K562 (cell line): ENCODE measurements at regions not wholly inside any gene's neighbourhood (a gene's known extent, or its start where the extent isn't known, plus 50 kb on each side); places are given as distances from the start of the nearest gene placed in this dataset.

Source experiments
- ATAC-seq: fragments of 200-7000 bp; cut with Tn5 transposase; 3 replicates; pipeline ENCODE4 v1.9.1; 2020; ENCODE audit warnings: moderate library complexity
- BruUV-seq: library from RNA; stranded (reverse); fragments of 400-500 nt; replicated peaks from 2 replicates; lab custom pipeline; 2021; lab: Mats Ljungman, UMichigan
- CTCF ChIA-PET: fragments of 300-600 bp; formaldehyde crosslinking; extraction: SDS; loops from one replicate; lab custom pipeline; 2021; ENCODE audit warnings: low intra/inter-chr PET ratio; lab: Yijun Ruan, JAX
- POLR2A ChIA-PET: fragments of 300-600, 350-650 bp; sonication (Branson Sonifier 250); formaldehyde crosslinking; extraction: SDS; loops from one replicate; lab custom pipeline; 2021; ENCODE audit warnings: antibody characterized with exemption, inconsistent platforms; lab: Yijun Ruan, JAX
- DNase-seq, 4 experiments: peaks; one replicate each; pipeline versions ENCODE4 v3.0.0 to v3.0.0-alpha.2; 2011 to 2018; ENCODE audit warnings: low spot score in 3 of 4, mixed read lengths in 3 of 4; ENCODE audit errors: extremely low read depth in 1 of 4
- FAIRE-seq: peaks from 2 replicates; lab custom pipeline; 2011; peaks lifted over from hg19 to GRCh38; lab: Jason Lieb, UNC
- H2AFZ ChIP-seq: 2 replicates; pipeline ENCODE4 v1.6.0; 2011; ENCODE audit warnings: low read depth, low read length, control low read depth, inconsistent platforms
- H3K27ac ChIP-seq: fragments of 200-600 bp; 3 replicates; pipeline ENCODE4 v1.8.0; 2011; ENCODE audit warnings: low read depth, mild to moderate bottlenecking, control low read depth, inconsistent platforms, low read length, moderate library complexity, mixed read lengths; ENCODE audit errors: extremely low read depth
- H3K27me3 ChIP-seq, 2 experiments: fragments of 300-600 bp in 1 of 2; 2 replicates in 1 of 2; 3 replicates in 1 of 2; pipeline versions ENCODE4 v1.6.0 to v1.8.0; 2011; ENCODE audit warnings: inconsistent platforms in 2 of 2, low read length in 2 of 2, mild to moderate bottlenecking in 1 of 2, mixed read lengths in 1 of 2, moderate library complexity in 1 of 2; ENCODE audit not compliant: control insufficient read depth in 2 of 2, insufficient read depth in 2 of 2
- H3K36me3 ChIP-seq: fragments of 300-600 bp; 3 replicates; pipeline ENCODE4 v1.8.0; 2011; ENCODE audit warnings: mild to moderate bottlenecking, low read length, inconsistent platforms; ENCODE audit not compliant: control insufficient read depth, insufficient read depth
- H3K4me1 ChIP-seq, 2 experiments: fragments of 200-600 bp in 1 of 2; replicated peaks in 1 of 2; 2 replicates in 1 of 2; 3 replicates in 1 of 2; pipeline versions ENCODE4 v1.5.1 to v1.8.0; 2011; ENCODE audit warnings: inconsistent platforms in 2 of 2, low read length in 2 of 2, mild to moderate bottlenecking in 1 of 2, mixed read lengths in 1 of 2, moderate library complexity in 1 of 2; ENCODE audit not compliant: control insufficient read depth in 2 of 2, insufficient read depth in 2 of 2
- H3K4me2 ChIP-seq: 2 replicates; pipeline ENCODE4 v1.6.1; 2011; ENCODE audit warnings: low read length, control low read depth, inconsistent platforms, mixed read lengths; ENCODE audit not compliant: insufficient read depth
- H3K4me3 ChIP-seq: fragments of 200-600 bp; sonication (generic), shearing (Covaris generic); 2 replicates; pipeline ENCODE4 v1.5.1; 2016; ENCODE audit warnings: control low read depth, inconsistent platforms
- H3K79me2 ChIP-seq: fragments of 200-600 bp; 3 replicates; pipeline ENCODE4 v1.8.0; 2011; ENCODE audit warnings: low read length, inconsistent platforms; ENCODE audit not compliant: control insufficient read depth, insufficient read depth
- H3K9ac ChIP-seq, 2 experiments: 2 replicates each; pipeline versions ENCODE4 v1.6.0 to v1.6.1; 2011; ENCODE audit warnings: low read depth in 2 of 2, low read length in 2 of 2, control low read depth in 1 of 2, inconsistent platforms in 1 of 2, mild to moderate bottlenecking in 1 of 2, mixed read lengths in 1 of 2; ENCODE audit not compliant: insufficient read depth in 1 of 2
- H3K9me1 ChIP-seq: one replicate; pipeline ENCODE4 v1.6.0; 2011; ENCODE audit warnings: inconsistent platforms, mild to moderate bottlenecking, low read length, moderate library complexity; ENCODE audit not compliant: control insufficient read depth, insufficient read depth
- H3K9me3 ChIP-seq: replicated peaks from 2 replicates; pipeline ENCODE4 v1.5.1; 2011; ENCODE audit warnings: low read depth, low read length, inconsistent platforms; ENCODE audit not compliant: control insufficient read depth, insufficient read depth
- H4K20me1 ChIP-seq: replicated peaks from 2 replicates; pipeline ENCODE4 v1.6.1; 2011; ENCODE audit warnings: low read length, inconsistent platforms, mixed read lengths; ENCODE audit not compliant: control insufficient read depth, insufficient read depth
- GABPB1 ChIP-seq: sonication (generic); formaldehyde crosslinking; IDR thresholded peaks from 2 replicates; pipeline ENCODE4 v1.8.0; 2022; ENCODE audit warnings: mild to moderate bottlenecking, missing genetic modification reagents
- PHF20 ChIP-seq: fragments of 450-650 bp; IDR thresholded peaks from 2 replicates; pipeline ENCODE4 v1.6.1; 2018; ENCODE audit not compliant: partially characterized antibody
- PHF8 ChIP-seq: fragments of 200-600 bp; sonication (generic); IDR thresholded peaks from 2 replicates; pipeline ENCODE4 v1.6.1; 2012; ENCODE audit warnings: mixed run types, mild to moderate bottlenecking, inconsistent platforms, low read length, moderate library complexity, borderline replicate concordance
- SLC30A9 ChIP-seq: fragments of 250-450 bp; sonication (Bioruptor Pico); IDR thresholded peaks from 2 replicates; pipeline ENCODE4 v1.8.0; 2022; ENCODE audit warnings: mild to moderate bottlenecking, moderate library complexity
- SPI1 ChIP-seq: IDR thresholded peaks from 2 replicates; pipeline ENCODE4 v1.6.1; 2011; ENCODE audit warnings: low read depth, low read length, control low read depth, borderline replicate concordance
- TAF15 ChIP-seq: fragments of 200-400 bp; formaldehyde crosslinking; IDR thresholded peaks from 2 replicates; pipeline ENCODE4 v1.6.1; 2017; ENCODE audit warnings: mild to moderate bottlenecking, low read depth, low read length, moderate library complexity
- ZNF197 ChIP-seq: fragments of 200-800 bp; sonication (Bioruptor generic); IDR thresholded peaks from 2 replicates; pipeline ENCODE4 v1.6.1; 2016; ENCODE audit warnings: low read depth, missing genetic modification characterization, missing compliant biosample characterization
- ZNF778 ChIP-seq: fragments of 450-650 bp; formaldehyde crosslinking; IDR thresholded peaks from 2 replicates; pipeline ENCODE4 v1.4.0; 2020; ENCODE audit warnings: mild to moderate bottlenecking, moderate library complexity
- WGBS: fragments of 100-300 bp; shearing (Covaris generic); methylation state at CpG from one replicate; pipeline ENCODE4 v1.1.6; 2016; ENCODE audit warnings: low coverage, mixed read lengths; ENCODE audit not compliant: insufficient coverage; ENCODE audit errors: missing lambda C conversion rate; 5-methylcytosine and 5-hydroxymethylcytosine counted together
- in situ Hi-C: fragments of 300-500 bp; cut with MboI; formaldehyde crosslinking; loops from 4 replicates; pipeline ENCODE4 v1.15.0; 2018; ENCODE audit warnings: inconsistent platforms, mixed read lengths
- intact Hi-C: fragments of 100-400 bp; cut with micrococcal nuclease; formaldehyde crosslinking; loops from 2 replicates; pipeline ENCODE4 v1.14.2; 2022
- TF ChIP-seq, protein P1 (sequence below): fragments of 450-650 bp; IDR thresholded peaks from 2 replicates; pipeline ENCODE4 v1.6.1; 2016; ENCODE audit warnings: mild to moderate bottlenecking
- TF ChIP-seq, protein P2 (sequence below): sonication (generic); formaldehyde crosslinking; IDR thresholded peaks from 2 replicates; pipeline ENCODE4 v1.8.0; 2023; ENCODE audit warnings: mild to moderate bottlenecking, missing genetic modification reagents
- TF ChIP-seq, protein P3 (sequence below): fragments of 150-350 bp; conservative IDR thresholded peaks from 2 replicates; pipeline ENCODE4 v1.6.1; 2014; ENCODE audit warnings: low read length

DNA sequence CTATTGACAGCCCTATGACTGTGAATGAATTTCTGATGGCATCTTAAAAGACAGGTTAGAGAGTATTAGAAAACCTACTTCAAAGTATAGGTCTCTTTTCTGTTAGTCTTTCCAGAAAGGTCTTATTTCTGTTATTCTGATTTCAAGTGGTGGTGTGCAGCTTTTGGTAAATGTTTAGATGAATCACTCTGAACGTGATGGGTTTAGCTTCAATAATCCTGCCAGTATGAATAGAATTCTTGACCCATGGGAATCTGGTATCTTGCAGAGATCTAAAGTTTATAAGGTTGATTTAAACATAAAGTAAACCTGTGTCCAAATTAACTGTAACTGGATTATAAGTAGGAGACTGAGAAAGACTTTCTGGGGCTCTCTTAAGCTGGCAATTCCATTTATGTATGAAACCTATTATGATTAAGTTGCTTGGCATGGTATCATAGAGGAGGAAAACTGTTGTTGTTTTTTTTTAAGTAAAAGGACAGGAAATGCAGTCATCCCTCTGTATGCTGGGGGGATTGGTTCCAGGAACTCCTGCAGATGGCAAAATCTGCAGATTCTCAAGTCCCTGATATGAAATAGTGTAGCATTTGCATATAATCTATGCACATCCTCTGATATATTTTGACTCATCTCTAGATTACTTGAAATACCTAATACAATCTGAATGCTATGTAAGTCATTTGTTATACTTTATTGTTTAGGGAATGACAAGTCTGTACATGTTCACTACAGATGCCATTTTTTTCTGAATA lies 77.0 kb upstream of the ADAMTS19 start (continued):
- TF ChIP-seq, protein P1, sequence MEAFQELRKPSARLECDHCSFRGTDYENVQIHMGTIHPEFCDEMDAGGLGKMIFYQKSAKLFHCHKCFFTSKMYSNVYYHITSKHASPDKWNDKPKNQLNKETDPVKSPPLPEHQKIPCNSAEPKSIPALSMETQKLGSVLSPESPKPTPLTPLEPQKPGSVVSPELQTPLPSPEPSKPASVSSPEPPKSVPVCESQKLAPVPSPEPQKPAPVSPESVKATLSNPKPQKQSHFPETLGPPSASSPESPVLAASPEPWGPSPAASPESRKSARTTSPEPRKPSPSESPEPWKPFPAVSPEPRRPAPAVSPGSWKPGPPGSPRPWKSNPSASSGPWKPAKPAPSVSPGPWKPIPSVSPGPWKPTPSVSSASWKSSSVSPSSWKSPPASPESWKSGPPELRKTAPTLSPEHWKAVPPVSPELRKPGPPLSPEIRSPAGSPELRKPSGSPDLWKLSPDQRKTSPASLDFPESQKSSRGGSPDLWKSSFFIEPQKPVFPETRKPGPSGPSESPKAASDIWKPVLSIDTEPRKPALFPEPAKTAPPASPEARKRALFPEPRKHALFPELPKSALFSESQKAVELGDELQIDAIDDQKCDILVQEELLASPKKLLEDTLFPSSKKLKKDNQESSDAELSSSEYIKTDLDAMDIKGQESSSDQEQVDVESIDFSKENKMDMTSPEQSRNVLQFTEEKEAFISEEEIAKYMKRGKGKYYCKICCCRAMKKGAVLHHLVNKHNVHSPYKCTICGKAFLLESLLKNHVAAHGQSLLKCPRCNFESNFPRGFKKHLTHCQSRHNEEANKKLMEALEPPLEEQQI: no peak
- TF ChIP-seq, protein P2, sequence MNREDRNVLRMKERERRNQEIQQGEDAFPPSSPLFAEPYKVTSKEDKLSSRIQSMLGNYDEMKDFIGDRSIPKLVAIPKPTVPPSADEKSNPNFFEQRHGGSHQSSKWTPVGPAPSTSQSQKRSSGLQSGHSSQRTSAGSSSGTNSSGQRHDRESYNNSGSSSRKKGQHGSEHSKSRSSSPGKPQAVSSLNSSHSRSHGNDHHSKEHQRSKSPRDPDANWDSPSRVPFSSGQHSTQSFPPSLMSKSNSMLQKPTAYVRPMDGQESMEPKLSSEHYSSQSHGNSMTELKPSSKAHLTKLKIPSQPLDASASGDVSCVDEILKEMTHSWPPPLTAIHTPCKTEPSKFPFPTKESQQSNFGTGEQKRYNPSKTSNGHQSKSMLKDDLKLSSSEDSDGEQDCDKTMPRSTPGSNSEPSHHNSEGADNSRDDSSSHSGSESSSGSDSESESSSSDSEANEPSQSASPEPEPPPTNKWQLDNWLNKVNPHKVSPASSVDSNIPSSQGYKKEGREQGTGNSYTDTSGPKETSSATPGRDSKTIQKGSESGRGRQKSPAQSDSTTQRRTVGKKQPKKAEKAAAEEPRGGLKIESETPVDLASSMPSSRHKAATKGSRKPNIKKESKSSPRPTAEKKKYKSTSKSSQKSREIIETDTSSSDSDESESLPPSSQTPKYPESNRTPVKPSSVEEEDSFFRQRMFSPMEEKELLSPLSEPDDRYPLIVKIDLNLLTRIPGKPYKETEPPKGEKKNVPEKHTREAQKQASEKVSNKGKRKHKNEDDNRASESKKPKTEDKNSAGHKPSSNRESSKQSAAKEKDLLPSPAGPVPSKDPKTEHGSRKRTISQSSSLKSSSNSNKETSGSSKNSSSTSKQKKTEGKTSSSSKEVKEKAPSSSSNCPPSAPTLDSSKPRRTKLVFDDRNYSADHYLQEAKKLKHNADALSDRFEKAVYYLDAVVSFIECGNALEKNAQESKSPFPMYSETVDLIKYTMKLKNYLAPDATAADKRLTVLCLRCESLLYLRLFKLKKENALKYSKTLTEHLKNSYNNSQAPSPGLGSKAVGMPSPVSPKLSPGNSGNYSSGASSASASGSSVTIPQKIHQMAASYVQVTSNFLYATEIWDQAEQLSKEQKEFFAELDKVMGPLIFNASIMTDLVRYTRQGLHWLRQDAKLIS (CRISPR knock-in tag): no peak

DNA sequence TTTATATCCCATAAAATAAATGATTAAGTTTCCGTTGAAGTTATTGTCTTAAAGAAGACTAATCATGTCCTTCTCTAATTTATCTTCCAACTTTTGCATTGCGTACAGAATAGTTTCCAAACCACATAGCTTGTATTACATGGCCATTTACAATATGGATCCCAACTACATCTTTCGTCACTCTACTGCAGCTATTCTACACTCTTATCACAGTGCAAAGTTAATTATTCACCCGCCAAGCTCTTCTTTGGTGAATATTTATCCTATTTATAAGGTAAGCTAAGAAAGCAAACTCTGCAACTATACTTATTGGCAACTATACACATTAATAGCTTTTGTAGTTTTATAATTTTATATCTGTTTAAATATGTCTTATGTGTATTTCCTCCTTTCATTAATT lies 75.9 kb upstream of the ADAMTS19 start:
- H3K79me2 ChIP-seq: no peaks in the 10 kb centered on the region
- WGBS: 3% methylated on average over 4 of the region's 4 CpGs
- H3K4me3 ChIP-seq: no peak overlapping the region
- no peaks in the 10 kb centered on the region for H3K4me1 ChIP-seq
- in situ Hi-C loops: no loop called here
- no peaks in the 10 kb centered on the region for H3K36me3 ChIP-seq
- H4K20me1 ChIP-seq: no peaks in the 10 kb centered on the region
- no TSS peak for BruUV-seq
- no peak overlapping the region for H3K9ac ChIP-seq
- H3K9me1 ChIP-seq: no peaks in the 10 kb centered on the region
- DNase-seq (no peak), ATAC-seq (no peak), FAIRE-seq (no peak)
- no peaks in the 10 kb centered on the region for H3K27me3 ChIP-seq
- CTCF ChIA-PET: no interaction called here
- no peak overlapping the region for H2AFZ ChIP-seq
- intact Hi-C loops: no loop called here
- H3K27ac ChIP-seq: no peak overlapping the region
- no peaks in the 10 kb centered on the region for H3K9me3 ChIP-seq
- no peak for TF ChIP-seq TAF15
- no peak for TF ChIP-seq PHF8
- no peak for TF ChIP-seq SLC30A9 (CRISPR knock-in tag)
- TF ChIP-seq GABPB1 (CRISPR knock-in tag): no peak
- no peak for TF ChIP-seq ZNF197 (CRISPR knock-in tag)
- no peak for TF ChIP-seq ZNF778 (CRISPR knock-in tag)
- no peak for TF ChIP-seq PHF20
- no peak for TF ChIP-seq SPI1
- TF ChIP-seq, protein P3, sequence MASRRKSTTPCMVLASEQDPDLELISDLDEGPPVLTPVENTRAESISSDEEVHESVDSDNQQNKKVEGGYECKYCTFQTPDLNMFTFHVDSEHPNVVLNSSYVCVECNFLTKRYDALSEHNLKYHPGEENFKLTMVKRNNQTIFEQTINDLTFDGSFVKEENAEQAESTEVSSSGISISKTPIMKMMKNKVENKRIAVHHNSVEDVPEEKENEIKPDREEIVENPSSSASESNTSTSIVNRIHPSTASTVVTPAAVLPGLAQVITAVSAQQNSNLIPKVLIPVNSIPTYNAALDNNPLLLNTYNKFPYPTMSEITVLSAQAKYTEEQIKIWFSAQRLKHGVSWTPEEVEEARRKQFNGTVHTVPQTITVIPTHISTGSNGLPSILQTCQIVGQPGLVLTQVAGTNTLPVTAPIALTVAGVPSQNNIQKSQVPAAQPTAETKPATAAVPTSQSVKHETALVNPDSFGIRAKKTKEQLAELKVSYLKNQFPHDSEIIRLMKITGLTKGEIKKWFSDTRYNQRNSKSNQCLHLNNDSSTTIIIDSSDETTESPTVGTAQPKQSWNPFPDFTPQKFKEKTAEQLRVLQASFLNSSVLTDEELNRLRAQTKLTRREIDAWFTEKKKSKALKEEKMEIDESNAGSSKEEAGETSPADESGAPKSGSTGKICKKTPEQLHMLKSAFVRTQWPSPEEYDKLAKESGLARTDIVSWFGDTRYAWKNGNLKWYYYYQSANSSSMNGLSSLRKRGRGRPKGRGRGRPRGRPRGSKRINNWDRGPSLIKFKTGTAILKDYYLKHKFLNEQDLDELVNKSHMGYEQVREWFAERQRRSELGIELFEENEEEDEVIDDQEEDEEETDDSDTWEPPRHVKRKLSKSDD: no peak
- POLR2A ChIA-PET: no interaction called here
- H3K4me2 ChIP-seq: no peak overlapping the region
